A549 (cell line): ENCODE measurements at regions not wholly inside any gene's neighbourhood (a gene's known extent, or its start where the extent isn't known, plus 50 kb on each side); places are given as distances from the start of the nearest gene placed in this dataset.

Experiments used
- ATAC-seq, 2 experiments: fragments of 200-7000 bp in 1 of 2; fragments of >200 bp in 1 of 2; cut with Nextera tagmentation in 1 of 2; cut with Tn5 transposase in 1 of 2; 3 replicates each; pipeline versions ENCODE4 v1.8.0 to v1.9.1; 2018 to 2020; ENCODE audit warnings: mild to moderate bottlenecking in 1 of 2, moderate library complexity in 1 of 2
- CTCF ChIA-PET: fragments of 300-600 bp; sonication (Branson Sonifier 250); formaldehyde crosslinking; extraction: SDS; loops from one replicate; lab custom pipeline; 2021; ENCODE audit warnings: antibody characterized with exemption, inconsistent platforms; lab: Yijun Ruan, JAX
- POLR2A ChIA-PET: fragments of 350-600 bp; formaldehyde crosslinking; extraction: SDS; loops from one replicate; lab custom pipeline; 2021; ENCODE audit warnings: antibody characterized with exemption, inconsistent platforms; lab: Yijun Ruan, JAX
- DNase-seq, 2 experiments: peaks; one replicate each; pipeline versions ENCODE4 v3.0.0 to v3.0.0-alpha.2; 2011 to 2016; ENCODE audit warnings: low read depth in 1 of 2, low spot score in 1 of 2
- FAIRE-seq: peaks from 2 replicates; lab custom pipeline; 2011; peaks lifted over from hg19 to GRCh38; lab: Jason Lieb, UNC
- H3K27ac ChIP-seq, 2 experiments: fragments of >200 bp; sonication (Bioruptor Twin); formaldehyde crosslinking; 3 replicates each; pipeline ENCODE4 v1.5.1; 2016 to 2017
- H3K4me1 ChIP-seq: fragments of >200 bp; sonication (Bioruptor Twin); formaldehyde crosslinking; 3 replicates; pipeline ENCODE4 v1.6.1; 2016
- H3K4me2 ChIP-seq: fragments of >200 bp; sonication (Bioruptor Twin); formaldehyde crosslinking; 3 replicates; pipeline ENCODE4 v1.6.1; 2016
- H3K4me3 ChIP-seq: fragments of >200 bp; sonication (Bioruptor Twin); formaldehyde crosslinking; 3 replicates; pipeline ENCODE4 v1.5.1; 2016
- H3K9me3 ChIP-seq: fragments of >200 bp; sonication (Bioruptor Twin); formaldehyde crosslinking; 3 replicates; pipeline ENCODE4 v1.6.1; 2016
- BHLHE40 ChIP-seq: IDR thresholded peaks from 2 replicates; pipeline ENCODE4 v1.6.1; 2012; ENCODE audit warnings: low read depth, low read length, inconsistent platforms
- CBX2 ChIP-seq: fragments of 200-600 bp; sonication (generic); IDR thresholded peaks from 2 replicates; pipeline ENCODE4 v1.6.1; 2016; ENCODE audit warnings: low read depth, mild to moderate bottlenecking, borderline replicate concordance
- CEBPB ChIP-seq, 2 experiments: fragments of >200 bp in 1 of 2; sonication (Bioruptor Twin) in 1 of 2; formaldehyde crosslinking in 1 of 2; IDR thresholded peaks; 2 replicates each; pipeline ENCODE4 v1.6.1; 2012 to 2016
- CHD4 ChIP-seq: fragments of 200-600 bp; sonication (generic); IDR thresholded peaks from 2 replicates; pipeline ENCODE4 v1.6.1; 2016; ENCODE audit warnings: antibody characterized with exemption, mild to moderate bottlenecking, borderline replicate concordance
- EHMT2 ChIP-seq: fragments of 200-600 bp; sonication (generic); IDR thresholded peaks from 2 replicates; pipeline ENCODE4 v1.6.1; 2016; ENCODE audit warnings: antibody characterized with exemption, low read depth, mild to moderate bottlenecking, moderate library complexity
- EP300 ChIP-seq, 2 experiments: fragments of >200 bp; sonication (Bioruptor Twin); formaldehyde crosslinking; IDR thresholded peaks; 2 replicates in 1 of 2; 3 replicates in 1 of 2; pipeline ENCODE4 v1.6.1; 2016 to 2017
- FOSL2 ChIP-seq, 2 experiments: fragments of 450-650 bp in 1 of 2; fragments of >200 bp in 1 of 2; sonication (Bioruptor Twin) in 1 of 2; formaldehyde crosslinking; IDR thresholded peaks; 2 replicates each; pipeline versions ENCODE4 v1.5.0 to v1.6.1; 2016 to 2020; ENCODE audit warnings: mild to moderate bottlenecking in 1 of 2, moderate library complexity in 1 of 2
- FOXS1 ChIP-seq: fragments of 250-450 bp; sonication (Bioruptor Pico); IDR thresholded peaks from 2 replicates; pipeline ENCODE4 v1.5.0; 2020; ENCODE audit warnings: mild to moderate bottlenecking, moderate library complexity
- GATA3 ChIP-seq: IDR thresholded peaks from 2 replicates; pipeline ENCODE4 v1.6.1; 2012; ENCODE audit warnings: borderline replicate concordance
- HEYL ChIP-seq: fragments of 250-450 bp; sonication (Bioruptor Pico); IDR thresholded peaks from 2 replicates; pipeline ENCODE4 v1.8.0; 2021; ENCODE audit warnings: mild to moderate bottlenecking, moderate library complexity
- JUN ChIP-seq, 2 experiments: fragments of >200 bp; sonication (Bioruptor Twin); formaldehyde crosslinking; IDR thresholded peaks; 2 replicates in 1 of 2; 3 replicates in 1 of 2; pipeline ENCODE4 v1.6.1; 2016 to 2017
- JUNB ChIP-seq: fragments of >200 bp; sonication (Bioruptor Twin); formaldehyde crosslinking; IDR thresholded peaks from 2 replicates; pipeline ENCODE4 v1.6.1; 2016
- KDM5A ChIP-seq: fragments of 200-600 bp; sonication (generic); IDR thresholded peaks from 2 replicates; pipeline ENCODE4 v1.6.1; 2016; ENCODE audit warnings: antibody characterized with exemption, mild to moderate bottlenecking
- MAZ ChIP-seq: fragments of 150-350 bp; IDR thresholded peaks from 2 replicates; pipeline ENCODE4 v1.6.1; 2014; ENCODE audit warnings: antibody characterized with exemption, low read depth, low read length, borderline replicate concordance
- MYC ChIP-seq: IDR thresholded peaks from 2 replicates; pipeline ENCODE4 v1.6.1; 2012; ENCODE audit warnings: mild to moderate bottlenecking, inconsistent platforms, low read length, improper control_type of control experiment, borderline replicate concordance
- NFE2L2 ChIP-seq: fragments of 150-350 bp; conservative IDR thresholded peaks from 2 replicates; pipeline ENCODE4 v1.6.1; 2014; ENCODE audit warnings: low read length
- NPAS2 ChIP-seq: fragments of 250-450 bp; sonication (Bioruptor Pico); IDR thresholded peaks from 2 replicates; pipeline ENCODE4 v1.8.0; 2022; ENCODE audit warnings: mild to moderate bottlenecking, moderate library complexity, borderline replicate concordance
- PHF8 ChIP-seq: fragments of 200-600 bp; sonication (generic); IDR thresholded peaks from 2 replicates; pipeline ENCODE4 v1.6.1; 2016; ENCODE audit warnings: low read depth, mild to moderate bottlenecking, antibody characterized with exemption, moderate library complexity, borderline replicate concordance
- POLR2AphosphoS2 ChIP-seq: conservative IDR thresholded peaks from 2 replicates; pipeline ENCODE4 v1.6.1; 2012; ENCODE audit warnings: low read length, improper control_type of control experiment, inconsistent platforms
- RAD21 ChIP-seq, 2 experiments: fragments of >200 bp in 1 of 2; sonication (Bioruptor Twin) in 1 of 2; formaldehyde crosslinking in 1 of 2; IDR thresholded peaks in 1 of 2; conservative IDR thresholded peaks in 1 of 2; 2 replicates in 1 of 2; 3 replicates in 1 of 2; pipeline ENCODE4 v1.6.1; 2012 to 2018; ENCODE audit warnings: inconsistent platforms in 1 of 2
- RARB ChIP-seq: fragments of 250-450 bp; sonication (Bioruptor Pico); IDR thresholded peaks from 2 replicates; pipeline ENCODE4 v1.8.0; 2021; ENCODE audit warnings: mild to moderate bottlenecking, moderate library complexity
- SMC3 ChIP-seq: fragments of >200 bp; sonication (Bioruptor Twin); formaldehyde crosslinking; IDR thresholded peaks from 3 replicates; pipeline ENCODE4 v1.6.1; 2018; ENCODE audit warnings: inconsistent platforms
- SREBF2 ChIP-seq: fragments of 450-650 bp; IDR thresholded peaks from 2 replicates; pipeline ENCODE4 v1.6.1; 2014; ENCODE audit warnings: mild to moderate bottlenecking, moderate library complexity
- TFCP2L1 ChIP-seq: fragments of 250-450 bp; sonication (Bioruptor Pico); IDR thresholded peaks from 2 replicates; pipeline ENCODE4 v1.5.0; 2021; ENCODE audit warnings: mild to moderate bottlenecking
- TP53 ChIP-seq: fragments of 250-450 bp; sonication (Bioruptor Pico); IDR thresholded peaks from 2 replicates; pipeline ENCODE4 v1.5.0; 2021; ENCODE audit warnings: mild to moderate bottlenecking, moderate library complexity
- ZFP36 ChIP-seq: fragments of 450-650 bp; IDR thresholded peaks from 2 replicates; pipeline ENCODE4 v1.6.1; 2014; ENCODE audit warnings: borderline replicate concordance; ENCODE audit not compliant: partially characterized antibody
- WGBS: methylation state at CpG from one replicate; pipeline ENCODE4 v1.1.6; 2017; ENCODE audit errors: missing lambda C conversion rate; 5-methylcytosine and 5-hydroxymethylcytosine counted together
- TF ChIP-seq, protein P1 (sequence below): IDR thresholded peaks from 2 replicates; pipeline ENCODE4 v1.6.1; 2012; ENCODE audit warnings: low read depth, borderline replicate concordance
- TF ChIP-seq, protein P2 (sequence below): fragments of 250-450 bp; sonication (Bioruptor Pico); IDR thresholded peaks from 2 replicates; pipeline ENCODE4 v1.5.0; 2020; ENCODE audit warnings: low read depth, mild to moderate bottlenecking, moderate library complexity
- TF ChIP-seq, protein P3 (sequence below): IDR thresholded peaks from 2 replicates; pipeline ENCODE4 v1.6.1; 2012
- TF ChIP-seq, protein P4 (sequence below): fragments of >200 bp; sonication (Bioruptor Twin); formaldehyde crosslinking; IDR thresholded peaks from 3 replicates; pipeline ENCODE4 v1.6.1; 2016

DNA sequence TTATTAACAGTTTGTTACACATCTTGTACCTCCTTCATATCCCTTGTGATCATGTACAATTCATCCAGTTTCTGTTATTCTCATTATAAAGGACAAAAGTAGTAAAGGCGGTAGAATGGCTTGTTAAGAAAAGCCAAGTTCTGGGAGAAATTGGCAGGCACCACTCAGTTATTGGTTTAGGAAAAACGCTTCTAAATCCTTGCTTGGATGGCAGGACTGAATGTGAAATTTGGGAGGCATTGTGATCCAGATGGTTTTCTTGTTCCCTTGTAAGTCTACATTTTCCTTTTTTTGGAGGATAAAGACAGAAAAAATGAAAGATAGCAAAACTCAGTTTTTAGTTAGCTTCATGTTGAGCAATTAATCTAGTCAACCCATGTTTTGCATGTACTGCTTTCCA is 130.2 kb downstream of the MAT2B start:
- CTCF ChIA-PET, result no interaction called here
- no peak for DNase-seq
- WGBS, result 37% methylated on average over 2 of the region's 2 CpGs
- POLR2A ChIA-PET, result no interaction called here
- Histone ChIP-seq H3K27ac (no peak overlapping the region), H3K9me3 (no peaks in the 10 kb centered on the region), H3K4me2 (no peak overlapping the region), H3K4me3 (no peak overlapping the region), H3K4me1 (no peaks in the 10 kb centered on the region)
- TF ChIP-seq NPAS2 (CRISPR knock-in tag) (no peak), EP300 (IDR thresholded peaks at IDR 0.05) (no peak), POLR2AphosphoS2 (no peak), EHMT2 (no peak), CHD4 (no peak), BHLHE40 (no peak)
- ATAC-seq, result no peak
- no peak for FAIRE-seq

DNA sequence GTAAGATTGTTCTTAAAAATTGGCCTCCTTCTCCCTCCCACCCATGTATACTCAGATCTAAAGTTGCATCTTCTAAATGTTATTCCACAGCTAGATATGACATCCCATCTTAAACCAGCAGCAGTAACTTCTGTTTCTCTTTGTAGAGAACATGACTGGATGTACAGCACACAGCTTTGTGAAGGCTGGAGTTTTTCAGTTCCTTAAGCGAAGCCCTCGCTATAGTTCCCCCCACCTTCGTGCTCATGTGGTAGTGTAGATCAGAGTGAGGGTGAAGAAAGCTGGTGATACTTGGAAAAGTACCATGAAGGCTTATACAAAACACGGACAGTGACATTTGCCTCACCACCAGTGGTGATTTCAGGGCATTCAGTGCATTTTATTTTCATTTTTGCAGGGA is 137.5 kb downstream of the MAT2B start:
- ATAC-seq (no peak; a peak in 1 of 6 replicates), FAIRE-seq (no peak), DNase-seq (no peak)
- H3K27ac ChIP-seq, result no peak overlapping the region
- H3K4me1 ChIP-seq, result no peaks in the 10 kb centered on the region
- H3K4me3 ChIP-seq, result no peak overlapping the region
- POLR2A ChIA-PET, result no interaction called here
- 0% methylated on average over 4 of the region's 4 CpGs for WGBS
- CTCF ChIA-PET, result no interaction called here
- no peak for TF ChIP-seq KDM5A
- TF ChIP-seq RARB, result no peak
- no peak for TF ChIP-seq RAD21 (conservative IDR thresholded peaks at IDR 0.05 in 1 of 2, IDR thresholded peaks at IDR 0.05 in 1 of 2)
- no peak for TF ChIP-seq JUNB
- no peak for TF ChIP-seq FOSL2 (IDR thresholded peaks at IDR 0.05)
- no peak for TF ChIP-seq FOSL2 (CRISPR knock-in tag; IDR thresholded peaks at IDR 0.05)
- TF ChIP-seq TP53, result no peak
- no peak for TF ChIP-seq GATA3
- TF ChIP-seq, protein P1, sequence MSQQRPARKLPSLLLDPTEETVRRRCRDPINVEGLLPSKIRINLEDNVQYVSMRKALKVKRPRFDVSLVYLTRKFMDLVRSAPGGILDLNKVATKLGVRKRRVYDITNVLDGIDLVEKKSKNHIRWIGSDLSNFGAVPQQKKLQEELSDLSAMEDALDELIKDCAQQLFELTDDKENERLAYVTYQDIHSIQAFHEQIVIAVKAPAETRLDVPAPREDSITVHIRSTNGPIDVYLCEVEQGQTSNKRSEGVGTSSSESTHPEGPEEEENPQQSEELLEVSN, result no peak
- TF ChIP-seq HEYL (CRISPR knock-in tag), result no peak
- no peak for TF ChIP-seq EHMT2
- TF ChIP-seq MAZ, result no peak
- no peak for TF ChIP-seq JUN (IDR thresholded peaks at IDR 0.05)
- TF ChIP-seq SREBF2, result no peak
- TF ChIP-seq EP300 (IDR thresholded peaks at IDR 0.05), result no peak
- no peak for TF ChIP-seq TFCP2L1
- TF ChIP-seq SMC3, result no peak
- TF ChIP-seq PHF8, result no peak
- TF ChIP-seq ZFP36, result no peak
- H3K9me3 ChIP-seq, result no peaks in the 10 kb centered on the region
- H3K4me2 ChIP-seq, result no peak overlapping the region

DNA sequence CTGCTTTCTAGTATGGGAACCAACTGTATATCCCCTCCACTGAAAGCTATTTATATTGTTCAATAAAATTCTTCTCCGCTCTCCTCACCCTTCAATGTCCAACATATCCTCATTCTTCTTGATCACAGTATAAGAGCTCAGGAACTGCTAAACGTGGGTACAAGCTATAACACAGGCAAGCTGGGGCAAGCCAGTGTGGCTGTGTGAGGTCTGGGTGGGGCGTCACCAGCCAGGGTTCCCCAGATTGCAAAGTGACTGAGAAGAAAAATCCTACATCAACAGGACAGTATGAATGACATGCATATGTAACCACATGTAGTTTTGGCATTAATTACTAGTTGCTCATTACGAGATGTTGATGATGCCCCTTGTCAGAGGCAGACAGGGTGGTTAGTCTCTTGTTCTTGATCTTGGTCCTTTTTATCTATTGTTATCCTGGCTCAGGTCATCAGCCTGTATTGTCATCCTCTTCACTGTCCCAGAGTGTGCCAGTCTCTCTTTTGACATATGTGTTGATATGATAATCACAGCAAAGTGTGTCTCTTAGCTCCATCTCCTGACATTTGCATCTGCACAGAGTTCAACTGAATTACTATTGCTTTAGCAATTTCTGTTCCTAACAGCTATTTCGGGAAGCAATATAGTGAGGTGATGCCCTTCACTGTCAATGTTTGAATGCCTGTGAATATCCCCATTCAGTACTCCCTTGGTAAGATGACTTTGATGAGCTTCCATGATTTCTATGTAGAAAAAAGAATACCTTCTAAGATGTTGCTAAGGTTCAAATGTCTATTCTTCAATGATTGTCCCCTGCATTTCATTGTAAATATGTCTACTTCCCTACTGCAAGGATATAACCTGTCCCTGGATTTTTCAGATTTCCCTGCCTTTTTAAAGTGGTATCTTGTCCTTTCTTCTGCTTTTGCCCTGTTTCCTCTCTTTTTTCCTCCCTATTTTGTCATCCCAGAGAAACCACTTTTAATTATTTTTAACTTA is 140.3 kb downstream of the MAT2B start:
- Histone ChIP-seq H3K4me1 (no peaks in the 10 kb centered on the region), H3K4me3 (no peak overlapping the region), H3K27ac (no peak overlapping the region), H3K4me2 (no peak overlapping the region), H3K9me3 (no peaks in the 10 kb centered on the region)
- FAIRE-seq (no peak), ATAC-seq (no peak), DNase-seq (no peak)
- ChIA-PET POLR2A (no interaction called here), CTCF (no interaction called here)
- WGBS, result 13% methylated on average over 5 of the region's 5 CpGs
- TF ChIP-seq, protein P2, sequence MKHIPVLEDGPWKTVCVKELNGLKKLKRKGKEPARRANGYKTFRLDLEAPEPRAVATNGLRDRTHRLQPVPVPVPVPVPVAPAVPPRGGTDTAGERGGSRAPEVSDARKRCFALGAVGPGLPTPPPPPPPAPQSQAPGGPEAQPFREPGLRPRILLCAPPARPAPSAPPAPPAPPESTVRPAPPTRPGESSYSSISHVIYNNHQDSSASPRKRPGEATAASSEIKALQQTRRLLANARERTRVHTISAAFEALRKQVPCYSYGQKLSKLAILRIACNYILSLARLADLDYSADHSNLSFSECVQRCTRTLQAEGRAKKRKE (CRISPR knock-in tag), result no peak
- TF ChIP-seq JUN (IDR thresholded peaks at IDR 0.05) (no peak), CEBPB (IDR thresholded peaks at IDR 0.05) (no peak), FOXS1 (CRISPR knock-in tag) (no peak), MYC (no peak), NFE2L2 (no peak), POLR2AphosphoS2 (no peak), CBX2 (no peak)
- TF ChIP-seq, protein P3, sequence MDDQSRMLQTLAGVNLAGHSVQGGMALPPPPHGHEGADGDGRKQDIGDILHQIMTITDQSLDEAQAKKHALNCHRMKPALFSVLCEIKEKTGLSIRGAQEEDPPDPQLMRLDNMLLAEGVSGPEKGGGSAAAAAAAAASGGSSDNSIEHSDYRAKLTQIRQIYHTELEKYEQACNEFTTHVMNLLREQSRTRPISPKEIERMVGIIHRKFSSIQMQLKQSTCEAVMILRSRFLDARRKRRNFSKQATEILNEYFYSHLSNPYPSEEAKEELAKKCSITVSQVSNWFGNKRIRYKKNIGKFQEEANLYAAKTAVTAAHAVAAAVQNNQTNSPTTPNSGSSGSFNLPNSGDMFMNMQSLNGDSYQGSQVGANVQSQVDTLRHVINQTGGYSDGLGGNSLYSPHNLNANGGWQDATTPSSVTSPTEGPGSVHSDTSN, result no peak
- TF ChIP-seq, protein P4, sequence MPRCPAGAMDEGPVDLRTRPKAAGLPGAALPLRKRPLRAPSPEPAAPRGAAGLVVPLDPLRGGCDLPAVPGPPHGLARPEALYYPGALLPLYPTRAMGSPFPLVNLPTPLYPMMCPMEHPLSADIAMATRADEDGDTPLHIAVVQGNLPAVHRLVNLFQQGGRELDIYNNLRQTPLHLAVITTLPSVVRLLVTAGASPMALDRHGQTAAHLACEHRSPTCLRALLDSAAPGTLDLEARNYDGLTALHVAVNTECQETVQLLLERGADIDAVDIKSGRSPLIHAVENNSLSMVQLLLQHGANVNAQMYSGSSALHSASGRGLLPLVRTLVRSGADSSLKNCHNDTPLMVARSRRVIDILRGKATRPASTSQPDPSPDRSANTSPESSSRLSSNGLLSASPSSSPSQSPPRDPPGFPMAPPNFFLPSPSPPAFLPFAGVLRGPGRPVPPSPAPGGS, result no peak
- TF ChIP-seq, protein P1, result no peak
